ENCODE measurements at regions not wholly inside any gene's neighbourhood (a gene's known extent, or its start where the extent isn't known, plus 50 kb on each side); places are given as distances from the start of the nearest gene placed in this dataset.

DNA sequence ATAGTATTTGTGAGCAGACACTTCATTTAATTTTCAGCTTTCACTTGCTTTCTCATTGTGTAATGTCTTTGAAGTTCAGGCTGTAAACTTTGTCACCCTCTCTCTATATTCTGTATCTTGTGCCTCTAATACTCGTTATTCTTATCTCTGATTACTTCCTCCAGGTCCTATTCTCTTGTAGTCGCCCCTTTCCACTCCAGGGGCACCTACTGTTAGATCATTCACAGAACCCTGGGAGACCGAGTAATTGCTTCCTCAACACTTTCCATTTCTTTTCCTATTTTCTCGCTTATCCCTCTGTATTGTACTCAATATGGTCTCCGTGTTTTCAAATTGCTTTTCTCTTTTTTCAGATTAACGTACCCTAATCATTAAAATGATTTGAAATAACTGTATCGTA is 93.9 kb upstream of the TDRD3 start:
- Histone ChIP-seq H3K56ac (ENCODE audit: insufficient read length, low read depth, low read length) (no peak overlapping the region), H2AK5ac (ENCODE audit: insufficient read length, low read length) (no peak overlapping the region), H2BK12ac (ENCODE audit: insufficient read length, low read depth, low read length) (no peak overlapping the region), H4K20me1 (ENCODE audit: control insufficient read depth, insufficient read depth, insufficient read length) (no peaks in the 10 kb centered on the region), H2BK120ac (ENCODE audit: low read depth, low read length, poor library complexity, severe bottlenecking) (no peak overlapping the region), H4K5ac (ENCODE audit: insufficient read length, low read depth, low read length) (no peak overlapping the region), H3K4me1 (ENCODE audit: insufficient read depth, low read length) (no peaks in the 10 kb centered on the region), H3K27ac (ENCODE audit: insufficient read length, low read depth, low read length) (no peak overlapping the region), H3K79me1 (ENCODE audit: insufficient read depth, low read depth, low read length, poor library complexity, severe bottlenecking) (no peaks in the 10 kb centered on the region), H3K23me2 (ENCODE audit: insufficient read length, low read depth, low read length, poor library complexity, severe bottlenecking) (no peaks in the 10 kb centered on the region), H3K27me3 (ENCODE audit: insufficient read depth, low read length) (no peaks in the 10 kb centered on the region), H3K14ac (ENCODE audit: insufficient read depth, low read length) (no peak overlapping the region), H3K4ac (ENCODE audit: low read depth, low read length) (no peak overlapping the region), H4K8ac (replicated peaks; ENCODE audit: insufficient read length, low read depth, low read length) (no peak overlapping the region), H3K23ac (ENCODE audit: insufficient read length, low read depth, low read length) (no peak overlapping the region), H3K9ac (ENCODE audit: extremely low read depth, insufficient read length, low read length) (no peak overlapping the region), H2BK20ac (ENCODE audit: low read depth, low read length, poor library complexity, severe bottlenecking) (no peak overlapping the region), H2BK5ac (ENCODE audit: insufficient read length, low read length) (no peak overlapping the region), H3K9me3 (ENCODE audit: control insufficient read depth, low read depth, low read length) (no peaks in the 10 kb centered on the region), H3K79me2 (ENCODE audit: insufficient read depth, low read length) (no peaks in the 10 kb centered on the region), H3K18ac (ENCODE audit: insufficient read length, low read depth, low read length) (no peak overlapping the region), H3T11ph (ENCODE audit: low read length) (no peak overlapping the region), H4K91ac (ENCODE audit: insufficient read length, low read depth, low read length) (no peak overlapping the region), H2AFZ (ENCODE audit: low read length) (no peak overlapping the region), H3K4me2 (ENCODE audit: insufficient read depth, insufficient read length, low read length) (no peak overlapping the region), H2BK15ac (ENCODE audit: low read depth, low read length) (no peak overlapping the region)
- no CpG with 5 or more reads among the region's 7 CpGs for WGBS (ENCODE audit: extremely low coverage, insufficient read length, low lambda C conversion rate)
- Mint-ChIP-seq H3K4me3 (no peak overlapping the region), H3K36me3 (ENCODE audit: insufficient read depth in 1 of 3, low read depth in 3 of 3) (peaks cover 0 to 3% (median 0%) of the 10 kb centered on the region in 3 experiments; a peak in 1 of 7 replicates), H3K27ac (no peak overlapping the region; a peak in 1 of 7 replicates), H3K9me3 (no peaks in the 10 kb centered on the region; a peak in 2 of 5 replicates), H3K4me1 (no peaks in the 10 kb centered on the region), H3K27me3 (ENCODE audit: low read depth) (no peaks in the 10 kb centered on the region)
- TF ChIP-seq, protein P1, sequence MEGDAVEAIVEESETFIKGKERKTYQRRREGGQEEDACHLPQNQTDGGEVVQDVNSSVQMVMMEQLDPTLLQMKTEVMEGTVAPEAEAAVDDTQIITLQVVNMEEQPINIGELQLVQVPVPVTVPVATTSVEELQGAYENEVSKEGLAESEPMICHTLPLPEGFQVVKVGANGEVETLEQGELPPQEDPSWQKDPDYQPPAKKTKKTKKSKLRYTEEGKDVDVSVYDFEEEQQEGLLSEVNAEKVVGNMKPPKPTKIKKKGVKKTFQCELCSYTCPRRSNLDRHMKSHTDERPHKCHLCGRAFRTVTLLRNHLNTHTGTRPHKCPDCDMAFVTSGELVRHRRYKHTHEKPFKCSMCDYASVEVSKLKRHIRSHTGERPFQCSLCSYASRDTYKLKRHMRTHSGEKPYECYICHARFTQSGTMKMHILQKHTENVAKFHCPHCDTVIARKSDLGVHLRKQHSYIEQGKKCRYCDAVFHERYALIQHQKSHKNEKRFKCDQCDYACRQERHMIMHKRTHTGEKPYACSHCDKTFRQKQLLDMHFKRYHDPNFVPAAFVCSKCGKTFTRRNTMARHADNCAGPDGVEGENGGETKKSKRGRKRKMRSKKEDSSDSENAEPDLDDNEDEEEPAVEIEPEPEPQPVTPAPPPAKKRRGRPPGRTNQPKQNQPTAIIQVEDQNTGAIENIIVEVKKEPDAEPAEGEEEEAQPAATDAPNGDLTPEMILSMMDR (conservative IDR thresholded peaks at IDR 0.05) = no peak
- DNase-seq = no peak

Measured in H9 (cell line).